Loucy (cell line): ENCODE measurements at regions not wholly inside any gene's neighbourhood (a gene's known extent, or its start where the extent isn't known, plus 50 kb on each side); places are given as distances from the start of the nearest gene placed in this dataset.

Source experiments
- EZH2phosphoT487 ChIP-seq: fragments of 200-600 bp; IDR thresholded peaks from 2 replicates; pipeline ENCODE4 v1.6.1; 2018; ENCODE audit warnings: antibody characterized with exemption, mild to moderate bottlenecking, moderate library complexity, borderline replicate concordance
- TF ChIP-seq, protein P1 (sequence below): fragments of 200-600 bp; sonication (generic); conservative IDR thresholded peaks from 2 replicates; pipeline ENCODE4 v1.5.1; 2014; ENCODE audit warnings: mild to moderate bottlenecking, antibody characterized with exemption, low read length

DNA sequence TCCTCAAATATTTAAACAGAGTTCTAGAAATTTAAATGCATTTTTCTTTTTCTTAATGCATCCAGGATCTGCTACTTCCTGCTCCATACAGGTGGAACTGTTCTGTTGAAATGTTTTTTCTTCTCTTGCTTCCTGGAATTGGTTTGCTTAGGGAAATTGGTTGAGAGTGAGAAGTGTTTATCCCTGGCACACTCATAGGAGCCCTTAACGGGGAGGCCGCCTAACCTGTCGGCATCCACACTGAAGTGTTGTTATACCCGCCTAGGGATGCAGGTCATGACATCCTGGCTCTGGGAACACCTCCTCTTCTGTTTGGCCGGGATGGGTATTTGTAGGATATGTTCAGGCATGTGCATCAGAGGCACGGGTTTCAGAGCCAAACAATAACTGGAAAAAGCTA is 239.7 kb downstream of the GADD45G start:
- TF ChIP-seq, protein P1, sequence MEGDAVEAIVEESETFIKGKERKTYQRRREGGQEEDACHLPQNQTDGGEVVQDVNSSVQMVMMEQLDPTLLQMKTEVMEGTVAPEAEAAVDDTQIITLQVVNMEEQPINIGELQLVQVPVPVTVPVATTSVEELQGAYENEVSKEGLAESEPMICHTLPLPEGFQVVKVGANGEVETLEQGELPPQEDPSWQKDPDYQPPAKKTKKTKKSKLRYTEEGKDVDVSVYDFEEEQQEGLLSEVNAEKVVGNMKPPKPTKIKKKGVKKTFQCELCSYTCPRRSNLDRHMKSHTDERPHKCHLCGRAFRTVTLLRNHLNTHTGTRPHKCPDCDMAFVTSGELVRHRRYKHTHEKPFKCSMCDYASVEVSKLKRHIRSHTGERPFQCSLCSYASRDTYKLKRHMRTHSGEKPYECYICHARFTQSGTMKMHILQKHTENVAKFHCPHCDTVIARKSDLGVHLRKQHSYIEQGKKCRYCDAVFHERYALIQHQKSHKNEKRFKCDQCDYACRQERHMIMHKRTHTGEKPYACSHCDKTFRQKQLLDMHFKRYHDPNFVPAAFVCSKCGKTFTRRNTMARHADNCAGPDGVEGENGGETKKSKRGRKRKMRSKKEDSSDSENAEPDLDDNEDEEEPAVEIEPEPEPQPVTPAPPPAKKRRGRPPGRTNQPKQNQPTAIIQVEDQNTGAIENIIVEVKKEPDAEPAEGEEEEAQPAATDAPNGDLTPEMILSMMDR, result no peak
- TF ChIP-seq EZH2phosphoT487, result no peak
